Adrenal gland (tissue), 9 donors: ENCODE measurements at regions not wholly inside any gene's neighbourhood (a gene's known extent, or its start where the extent isn't known, plus 50 kb on each side); places are given as distances from the start of the nearest gene placed in this dataset.

Experiments
- DNase-seq, 7 donors: peaks; one replicate each; pipeline ENCODE4 v3.0.0-alpha.2; 2019 to 2020
- H3K27ac ChIP-seq, 5 donors: fragments of 200-600 bp; sonication (generic) in 4 of 5; 1 replicate in 3 of 5; 2 replicates in 2 of 5; pipeline versions ENCODE4 v1.5.1 to v1.8.0; 2016 to 2020; ENCODE audit warnings: mild to moderate bottlenecking in 1 of 5
- H3K27me3 ChIP-seq: fragments of 200-600 bp; 2 replicates; pipeline ENCODE4 v1.8.0; 2021
- H3K36me3 ChIP-seq, 2 donors: fragments of 200-600 bp; replicated peaks in 1 of 2; 1 replicate in 1 of 2; 2 replicates in 1 of 2; pipeline versions ENCODE4 v1.5.1 to v1.8.0; 2018 to 2022
- H3K4me1 ChIP-seq, 2 donors: fragments of 200-600 bp; replicated peaks in 1 of 2; 1 replicate in 1 of 2; 2 replicates in 1 of 2; pipeline versions ENCODE4 v1.5.1 to v1.8.0; 2018 to 2021
- H3K4me3 ChIP-seq, 4 donors: fragments of 200-600 bp; sonication (generic) in 3 of 4; one replicate each; pipeline ENCODE4 v1.5.1; 2016 to 2018
- H3K9me3 ChIP-seq, 3 donors: fragments of 200-600 bp; sonication (generic) in 1 of 3; replicated peaks in 1 of 3; 1 replicate in 2 of 3; 2 replicates in 1 of 3; pipeline versions ENCODE4 v1.5.1 to v1.8.0; 2016 to 2021
- POLR2A ChIP-seq, 2 donors: fragments of 450-650 bp; IDR thresholded peaks; one replicate each; pipeline ENCODE4 v1.6.1; 2017; ENCODE audit warnings: antibody characterized with exemption in 2 of 2, mild to moderate bottlenecking in 2 of 2, moderate library complexity in 1 of 2
- WGBS, 4 donors: extraction: QIAGEN DNeasy Blood & Tissue Kit in 2 of 4; methylation state at CpG; one replicate each; pipeline versions ENCODE4 v1.1.5 to v1.1.7; 2013 to 2017; 5-methylcytosine and 5-hydroxymethylcytosine counted together
- intact Hi-C, 2 donors: fragments of 100-400 bp; cut with DNase I; formaldehyde crosslinking; loops; one replicate each; pipeline versions ENCODE4 v1.14.1 to v1.15.0; 2022 to 2023
- TF ChIP-seq, protein P1 (sequence below), 6 experiments: fragments of 450-650 bp in 4 of 6; fragments of 200-600 bp in 2 of 6; sonication (generic) in 1 of 6; IDR thresholded peaks; 1 replicate in 5 of 6; 2 replicates in 1 of 6; pipeline versions ENCODE4 v1.5.1 to v1.8.0; 2016 to 2021; ENCODE audit warnings: antibody characterized with exemption in 6 of 6, mild to moderate bottlenecking in 2 of 6, moderate library complexity in 1 of 6
- donor health status: healthy with polysubstance abuse.
- donor health status: Bipolar disorder and iron deficiency.
- donor health status: DM: yes; HTN: yes; CAD: no.
- donor health status: DM: no; HTN: no; CAD: no.
- donor health status: DM: no; HTN: no; CAD: no.

DNA sequence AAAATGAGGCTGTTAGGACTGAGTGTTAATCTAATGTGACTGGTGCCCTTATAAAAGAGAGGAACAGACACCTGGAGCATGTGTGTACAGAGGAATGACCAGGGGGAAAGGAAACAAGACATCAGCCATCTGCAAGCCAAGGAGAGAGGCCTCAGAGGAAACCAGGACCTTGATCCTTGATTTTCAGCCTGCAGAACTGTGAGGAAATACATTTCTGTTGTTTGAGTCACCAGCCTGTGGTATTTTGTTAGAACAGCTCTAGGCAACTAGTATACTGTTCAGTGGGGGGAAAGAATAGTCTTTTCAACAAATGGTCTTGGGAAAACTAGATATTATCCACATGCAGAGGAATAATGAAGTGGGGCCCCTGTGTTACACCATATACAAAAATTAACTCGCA, 80.6 kb downstream of the CCR1 start:
- DNase-seq: no peak
- Histone ChIP-seq H3K9me3 (no peaks in the 10 kb centered on the region), H3K4me1 (peaks cover 0 to 7% of the 10 kb centered on the region in 2 donors), H3K27me3 (no peaks in the 10 kb centered on the region), H3K27ac (peak overlapping the region in 1 of 5 donors; percentile 11), H3K4me3 (no peak overlapping the region), H3K36me3 (no peaks in the 10 kb centered on the region)
- intact Hi-C loops: no loop called here
- 86 to 93% (median 90%) methylated on average over 1 of the region's 1 CpG for WGBS, 4 donors
- no peak for TF ChIP-seq POLR2A (IDR thresholded peaks at IDR 0.05)
- TF ChIP-seq, protein P1, sequence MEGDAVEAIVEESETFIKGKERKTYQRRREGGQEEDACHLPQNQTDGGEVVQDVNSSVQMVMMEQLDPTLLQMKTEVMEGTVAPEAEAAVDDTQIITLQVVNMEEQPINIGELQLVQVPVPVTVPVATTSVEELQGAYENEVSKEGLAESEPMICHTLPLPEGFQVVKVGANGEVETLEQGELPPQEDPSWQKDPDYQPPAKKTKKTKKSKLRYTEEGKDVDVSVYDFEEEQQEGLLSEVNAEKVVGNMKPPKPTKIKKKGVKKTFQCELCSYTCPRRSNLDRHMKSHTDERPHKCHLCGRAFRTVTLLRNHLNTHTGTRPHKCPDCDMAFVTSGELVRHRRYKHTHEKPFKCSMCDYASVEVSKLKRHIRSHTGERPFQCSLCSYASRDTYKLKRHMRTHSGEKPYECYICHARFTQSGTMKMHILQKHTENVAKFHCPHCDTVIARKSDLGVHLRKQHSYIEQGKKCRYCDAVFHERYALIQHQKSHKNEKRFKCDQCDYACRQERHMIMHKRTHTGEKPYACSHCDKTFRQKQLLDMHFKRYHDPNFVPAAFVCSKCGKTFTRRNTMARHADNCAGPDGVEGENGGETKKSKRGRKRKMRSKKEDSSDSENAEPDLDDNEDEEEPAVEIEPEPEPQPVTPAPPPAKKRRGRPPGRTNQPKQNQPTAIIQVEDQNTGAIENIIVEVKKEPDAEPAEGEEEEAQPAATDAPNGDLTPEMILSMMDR (IDR thresholded peaks at IDR 0.05): no peak

DNA sequence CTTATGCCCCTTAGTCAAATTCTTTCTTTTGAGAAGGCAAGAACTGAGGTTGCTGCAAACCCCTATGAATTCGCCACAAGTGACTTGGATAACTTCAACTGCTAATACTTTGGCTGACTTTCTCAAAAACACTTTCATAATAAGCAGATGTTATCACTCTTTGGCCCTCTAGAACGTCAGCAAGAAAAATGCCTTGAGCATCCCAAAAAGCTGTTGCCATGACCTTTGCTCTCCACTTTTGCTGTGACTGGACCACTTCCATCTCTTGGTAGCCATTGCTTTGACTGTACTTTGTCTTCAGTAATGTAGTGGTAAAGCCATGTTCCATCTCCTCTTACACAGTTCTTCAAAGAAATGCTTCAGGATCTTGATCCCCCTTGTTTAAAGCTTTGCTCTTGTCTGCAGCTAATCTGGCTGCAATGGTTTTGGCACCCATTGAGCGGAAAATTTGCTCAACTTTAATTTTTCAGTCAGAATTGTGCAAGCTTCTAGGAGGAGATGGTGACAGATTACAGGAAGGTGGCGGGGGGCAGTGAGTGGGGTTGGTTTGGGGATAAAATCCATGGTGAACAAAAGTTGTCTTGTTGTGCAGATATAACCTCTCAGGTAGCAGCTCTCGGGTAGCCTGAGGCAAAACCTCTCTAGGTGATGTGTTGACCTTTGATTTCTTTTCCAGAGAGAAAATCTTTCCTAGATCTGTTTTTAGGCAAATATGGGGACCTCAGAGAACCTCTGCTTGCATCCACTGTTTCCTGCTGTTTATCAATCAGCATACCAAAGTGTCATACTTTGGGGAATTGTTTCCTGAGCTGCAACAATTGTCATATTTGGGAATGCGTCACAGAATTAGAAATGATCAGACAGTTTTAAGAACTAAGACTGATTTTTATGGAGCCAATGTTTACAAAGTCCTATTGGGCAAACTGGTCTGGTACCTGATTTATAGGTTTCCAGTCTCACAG, 83.6 kb downstream of the CCR1 start:
- DNase-seq: peak in 2 of 7 donors; percentile 35 to 56
- Histone ChIP-seq H3K36me3 (no peaks in the 10 kb centered on the region), H3K27ac (peak overlapping the region in 1 of 5 donors; percentile 74), H3K4me1 (peaks cover 0 to 7% of the 10 kb centered on the region in 2 donors), H3K27me3 (no peaks in the 10 kb centered on the region), H3K4me3 (no peak overlapping the region), H3K9me3 (no peaks in the 10 kb centered on the region)
- 58 to 63% (median 61%) methylated on average over 6 of the region's 6 CpGs for WGBS, 4 donors
- TF ChIP-seq, protein P1 (IDR thresholded peaks at IDR 0.05): no peak
- TF ChIP-seq POLR2A (IDR thresholded peaks at IDR 0.05): no peak
- intact Hi-C loops: no loop called here

DNA sequence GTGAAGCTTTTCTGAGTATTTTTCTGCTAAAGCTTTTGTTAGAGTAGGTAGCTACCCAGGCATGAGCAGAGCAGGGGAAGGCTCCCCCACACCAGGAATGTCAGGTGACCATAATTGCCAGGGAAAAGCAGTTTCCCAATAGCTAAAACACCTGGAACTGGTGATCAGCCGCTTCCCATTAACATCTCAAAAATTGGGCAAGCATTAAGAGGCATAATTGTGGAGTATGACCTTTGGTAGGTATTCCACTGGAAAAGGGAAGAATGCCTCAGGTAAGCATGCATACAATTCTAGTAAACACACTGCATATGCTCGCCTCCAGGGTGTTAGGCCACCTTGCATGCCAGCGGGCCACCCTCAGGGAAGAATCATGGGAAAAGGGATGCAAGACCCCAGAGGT, 84.5 kb downstream of the CCR1 start:
- intact Hi-C loops: no loop called here
- Histone ChIP-seq H3K27ac (peak overlapping the region in 1 of 5 donors; percentile 71), H3K27me3 (no peaks in the 10 kb centered on the region), H3K4me3 (no peak overlapping the region), H3K36me3 (no peaks in the 10 kb centered on the region), H3K4me1 (peaks cover 0 to 7% of the 10 kb centered on the region in 2 donors), H3K9me3 (no peaks in the 10 kb centered on the region)
- DNase-seq: no peak
- TF ChIP-seq, protein P1 (IDR thresholded peaks at IDR 0.05): no peak
- no peak for TF ChIP-seq POLR2A (IDR thresholded peaks at IDR 0.05)
- WGBS, 4 donors: 91 to 98% (median 93%) methylated on average over 3 of the region's 3 CpGs

DNA sequence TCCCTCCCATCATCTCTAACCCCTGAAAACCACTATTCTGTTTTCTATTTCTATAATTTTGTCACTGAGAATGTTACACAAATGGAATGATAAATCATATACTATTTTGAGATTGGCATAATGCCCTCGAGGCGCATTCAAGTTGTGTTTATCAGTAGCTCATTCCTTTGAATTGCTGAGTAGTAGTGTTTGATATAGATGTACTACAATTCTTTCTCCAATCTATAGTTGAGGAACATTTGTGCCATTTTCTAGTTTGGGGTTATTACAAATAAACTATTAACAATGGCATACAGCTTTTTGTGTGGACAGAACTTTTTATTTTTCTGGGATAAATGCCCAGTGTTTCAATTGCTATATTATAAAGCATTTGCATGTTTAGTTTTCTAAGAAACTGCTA, 86.0 kb downstream of the CCR1 start:
- no peak for DNase-seq
- Histone ChIP-seq H3K9me3 (no peaks in the 10 kb centered on the region), H3K4me3 (no peak overlapping the region), H3K27me3 (no peaks in the 10 kb centered on the region), H3K36me3 (no peaks in the 10 kb centered on the region), H3K4me1 (peaks cover 0 to 7% of the 10 kb centered on the region in 2 donors), H3K27ac (no peak overlapping the region)
- 45 to 59% (median 52%) methylated on average over 2 of the region's 2 CpGs for WGBS, 4 donors
- TF ChIP-seq, protein P1 (IDR thresholded peaks at IDR 0.05): no peak
- TF ChIP-seq POLR2A (IDR thresholded peaks at IDR 0.05): no peak
- intact Hi-C loops: no loop called here
